Heart left ventricle (tissue), 13 donors: ENCODE measurements at regions not wholly inside any gene's neighbourhood (a gene's known extent, or its start where the extent isn't known, plus 50 kb on each side); places are given as distances from the start of the nearest gene placed in this dataset.

Experiments used
- POLR2A ChIP-seq, 2 donors: fragments of 450-650 bp; IDR thresholded peaks; one replicate each; pipeline ENCODE4 v1.6.1; 2017; ENCODE audit warnings: antibody characterized with exemption in 2 of 2, mild to moderate bottlenecking in 2 of 2, moderate library complexity in 2 of 2
- TF ChIP-seq, protein P1 (sequence below), 12 donors: fragments of 200-600 bp; sonication (generic) in 4 of 12; IDR thresholded peaks; one replicate each; pipeline versions ENCODE4 v1.5.0 to v1.8.0; 2018 to 2022; ENCODE audit warnings: antibody characterized with exemption in 12 of 12, mild to moderate bottlenecking in 5 of 12
- donor health status: ischemic (EF 13 %, LVEDD 7.1; RV severe dilation, severe dysfunction).
- donor health status: DM: no; HTN: yes; CAD: no.
- donor health status: DM: no; HTN: no; CAD: no.
- donor health status: ischemic (EF 25% LVEDD 6.9; RV normal size, moderate dysfunction).
- donor health status: ischemic (EF 25% LVEDD 5.7; RV mildly dilated, moderate dysfunction).
- donor health status: ischemic (EF 35%, LVEDD 5.7; RV mildly dilated, moderate dysfunction).
- donor health status: nonischemic (EF 11% LVEDD 7.7; RV severe dilation, severe dysfunction).
- donor health status: DM: yes; HTN: yes; CAD: no.
- donor health status: PGD.
- donor health status: ischemic (EF 29% LVEDD 5.4; RV normal size, mild dysfunction).
- donor health status: nonischemic (EF 23%, LVEDD 6.1; RV moderate dilation, normal function).

DNA sequence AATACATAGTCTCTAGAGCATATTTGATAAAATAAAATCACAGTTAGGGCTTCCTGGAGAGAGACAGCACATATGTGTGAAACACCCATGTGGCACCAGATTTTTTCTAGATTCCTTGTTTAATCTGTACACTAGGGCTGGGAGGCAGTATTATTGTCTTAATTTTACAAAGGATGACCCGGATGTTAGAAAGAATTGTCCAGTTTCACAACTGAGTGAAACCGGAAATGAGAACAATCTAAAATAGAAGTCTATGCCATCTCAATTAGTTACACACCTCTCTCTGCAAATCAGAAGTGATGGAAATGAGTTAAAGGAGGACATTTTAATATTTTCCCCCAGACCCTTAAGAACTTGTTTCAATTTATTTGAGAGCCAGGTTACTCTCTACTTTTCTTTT is 463.7 kb upstream of the DSEL start:
- TF ChIP-seq, protein P1, sequence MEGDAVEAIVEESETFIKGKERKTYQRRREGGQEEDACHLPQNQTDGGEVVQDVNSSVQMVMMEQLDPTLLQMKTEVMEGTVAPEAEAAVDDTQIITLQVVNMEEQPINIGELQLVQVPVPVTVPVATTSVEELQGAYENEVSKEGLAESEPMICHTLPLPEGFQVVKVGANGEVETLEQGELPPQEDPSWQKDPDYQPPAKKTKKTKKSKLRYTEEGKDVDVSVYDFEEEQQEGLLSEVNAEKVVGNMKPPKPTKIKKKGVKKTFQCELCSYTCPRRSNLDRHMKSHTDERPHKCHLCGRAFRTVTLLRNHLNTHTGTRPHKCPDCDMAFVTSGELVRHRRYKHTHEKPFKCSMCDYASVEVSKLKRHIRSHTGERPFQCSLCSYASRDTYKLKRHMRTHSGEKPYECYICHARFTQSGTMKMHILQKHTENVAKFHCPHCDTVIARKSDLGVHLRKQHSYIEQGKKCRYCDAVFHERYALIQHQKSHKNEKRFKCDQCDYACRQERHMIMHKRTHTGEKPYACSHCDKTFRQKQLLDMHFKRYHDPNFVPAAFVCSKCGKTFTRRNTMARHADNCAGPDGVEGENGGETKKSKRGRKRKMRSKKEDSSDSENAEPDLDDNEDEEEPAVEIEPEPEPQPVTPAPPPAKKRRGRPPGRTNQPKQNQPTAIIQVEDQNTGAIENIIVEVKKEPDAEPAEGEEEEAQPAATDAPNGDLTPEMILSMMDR (IDR thresholded peaks at IDR 0.05), result no peak
- no peak for TF ChIP-seq POLR2A (IDR thresholded peaks at IDR 0.05)
